HL-60 (cell line): ENCODE measurements at regions not wholly inside any gene's neighbourhood (a gene's known extent, or its start where the extent isn't known, plus 50 kb on each side); places are given as distances from the start of the nearest gene placed in this dataset.

ENCODE experiments used
- CTCF ChIP-seq: IDR thresholded peaks from one replicate; pipeline ENCODE4 v1.5.1; 2011; ENCODE audit warnings: low read length, control low read depth, inconsistent platforms; ENCODE audit not compliant: insufficient read depth
- GABPA ChIP-seq: IDR thresholded peaks from 2 replicates; pipeline ENCODE4 v1.6.1; 2012; ENCODE audit warnings: low read depth
- REST ChIP-seq: IDR thresholded peaks from 2 replicates; pipeline ENCODE4 v1.6.1; 2012; ENCODE audit warnings: low read depth; ENCODE audit not compliant: insufficient replicate concordance

- TF ChIP-seq CTCF (no peak), GABPA (no peak), REST (no peak)
Measured at GRCh38 chr1:229180161-229180560, 90.8 kb upstream of the RAB4A start.
